HEK293 (cell line): ENCODE measurements at regions not wholly inside any gene's neighbourhood (a gene's known extent, or its start where the extent isn't known, plus 50 kb on each side); places are given as distances from the start of the nearest gene placed in this dataset.
A peak's percentile ranks its signal among the peaks of the same experiment; 100 is the strongest.

Experiments
- CTCF ChIA-PET: fragments of 350-600 bp; formaldehyde crosslinking; extraction: SDS; loops from one replicate; lab custom pipeline; 2021; ENCODE audit warnings: antibody characterized with exemption; lab: Yijun Ruan, JAX
- POLR2A ChIA-PET: fragments of 300-600 bp; formaldehyde crosslinking; extraction: SDS; loops from one replicate; lab custom pipeline; 2020; ENCODE audit warnings: antibody characterized with exemption, inconsistent platforms; lab: Yijun Ruan, JAX
- H3K27ac ChIP-seq: fragments of 200-500 bp; sonication (Bioruptor generic); 2 replicates; pipeline ENCODE4 v1.5.1; 2014; ENCODE audit warnings: low read depth, low read length, control low read depth, inconsistent platforms; ENCODE audit errors: extremely low read depth
- H3K36me3 ChIP-seq, 2 experiments: fragments of 200-500 bp in 1 of 2; sonication (Bioruptor generic) in 1 of 2; 1 replicate in 1 of 2; 2 replicates in 1 of 2; pipeline ENCODE4 v1.5.1; 2014 to 2017; ENCODE audit warnings: inconsistent platforms in 2 of 2, low read length in 2 of 2; ENCODE audit not compliant: control insufficient read depth in 2 of 2, insufficient read depth in 1 of 2
- H3K4me1 ChIP-seq: fragments of 200-500 bp; sonication (Bioruptor generic); 2 replicates; pipeline ENCODE4 v1.5.1; 2014; ENCODE audit warnings: mild to moderate bottlenecking, low read length, inconsistent platforms; ENCODE audit not compliant: control insufficient read depth, insufficient read depth
- H3K4me3 ChIP-seq: 2 replicates; pipeline ENCODE4 v1.5.1; 2011; ENCODE audit warnings: low read depth, mild to moderate bottlenecking, control low read depth, low read length, moderate library complexity
- H3K9me3 ChIP-seq: fragments of 200-500 bp; sonication (Bioruptor generic); 2 replicates; pipeline ENCODE4 v1.5.1; 2014; ENCODE audit warnings: low read depth, low read length, inconsistent platforms; ENCODE audit not compliant: control insufficient read depth, insufficient read depth
- CTCF ChIP-seq: fragments of 450-650 bp; formaldehyde crosslinking; IDR thresholded peaks from 2 replicates; pipeline ENCODE4 v1.5.1; 2016; ENCODE audit warnings: missing biosample characterization, missing genetic modification characterization
- GLIS2 ChIP-seq: fragments of 450-650 bp; formaldehyde crosslinking; IDR thresholded peaks from 2 replicates; pipeline ENCODE4 v1.5.1; 2016; ENCODE audit warnings: missing biosample characterization, missing genetic modification characterization
- IKZF3 ChIP-seq: fragments of 450-650 bp; IDR thresholded peaks from 2 replicates; pipeline ENCODE4 v1.5.0; 2018; ENCODE audit warnings: missing biosample characterization, mild to moderate bottlenecking, missing genetic modification characterization, moderate library complexity
- PRDM1 ChIP-seq: fragments of 450-650 bp; formaldehyde crosslinking; IDR thresholded peaks from 2 replicates; pipeline ENCODE4; 2016; ENCODE audit warnings: missing biosample characterization, missing genetic modification characterization
- SALL2 ChIP-seq: fragments of 450-650 bp; formaldehyde crosslinking; IDR thresholded peaks from 2 replicates; pipeline ENCODE4 v1.5.0; 2017; ENCODE audit warnings: missing biosample characterization, mild to moderate bottlenecking, missing genetic modification characterization, borderline replicate concordance
- WT1 ChIP-seq: fragments of 450-650 bp; formaldehyde crosslinking; IDR thresholded peaks from 2 replicates; pipeline ENCODE4 v1.5.1; 2016; ENCODE audit warnings: missing biosample characterization, missing genetic modification characterization
- ZFP3 ChIP-seq: fragments of 450-650 bp; formaldehyde crosslinking; IDR thresholded peaks from 2 replicates; pipeline ENCODE4 v1.5.1; 2016; ENCODE audit warnings: low read depth, missing biosample characterization, missing genetic modification characterization
- ZNF214 ChIP-seq: fragments of 450-650 bp; formaldehyde crosslinking; IDR thresholded peaks from 2 replicates; pipeline ENCODE4 v1.5.1; 2017; ENCODE audit warnings: missing biosample characterization, mild to moderate bottlenecking, missing genetic modification characterization, borderline replicate concordance
- ZNF24 ChIP-seq: fragments of 450-650 bp; formaldehyde crosslinking; IDR thresholded peaks from 2 replicates; pipeline ENCODE4 v1.5.1; 2016; ENCODE audit warnings: missing biosample characterization, missing genetic modification characterization
- ZNF341 ChIP-seq: fragments of 450-650 bp; formaldehyde crosslinking; IDR thresholded peaks from 2 replicates; pipeline ENCODE4; 2016; ENCODE audit warnings: low read depth, missing biosample characterization, missing genetic modification characterization
- ZNF394 ChIP-seq: fragments of 450-650 bp; formaldehyde crosslinking; IDR thresholded peaks from 2 replicates; pipeline ENCODE4 v1.5.1; 2016; ENCODE audit warnings: missing biosample characterization, missing genetic modification characterization, mild to moderate bottlenecking, moderate library complexity, borderline replicate concordance
- ZNF560 ChIP-seq: fragments of 450-650 bp; formaldehyde crosslinking; IDR thresholded peaks from 2 replicates; pipeline ENCODE4 v1.5.1; 2017; ENCODE audit warnings: missing biosample characterization, missing genetic modification characterization, borderline replicate concordance
- ZNF658 ChIP-seq: fragments of 450-650 bp; formaldehyde crosslinking; IDR thresholded peaks from 2 replicates; pipeline ENCODE4; 2016; ENCODE audit warnings: missing biosample characterization, missing genetic modification characterization
- ZNF670 ChIP-seq: fragments of 450-650 bp; formaldehyde crosslinking; IDR thresholded peaks from 2 replicates; pipeline ENCODE4 v1.5.1; 2016; ENCODE audit warnings: missing biosample characterization, missing genetic modification characterization, low read depth
- ZNF692 ChIP-seq: fragments of 450-650 bp; formaldehyde crosslinking; IDR thresholded peaks from 2 replicates; pipeline ENCODE4 v1.5.1; 2016; ENCODE audit warnings: missing biosample characterization, missing genetic modification characterization
- ZSCAN5A ChIP-seq: fragments of 450-650 bp; formaldehyde crosslinking; IDR thresholded peaks from 2 replicates; pipeline ENCODE4 v1.5.1; 2016; ENCODE audit warnings: missing biosample characterization, missing genetic modification characterization

GRCh38 chr12:94714378-94715114, 64.2 kb upstream of the TMCC3 start (continued):
- no peak for TF ChIP-seq GLIS2 (tag by site-specific recombination)
- TF ChIP-seq, all 188 proteins: peak for 8

- Histone ChIP-seq H3K4me1 (no peaks in the 10 kb centered on the region), H3K27ac (no peak overlapping the region), H3K36me3 (no peaks in the 10 kb centered on the region), H3K9me3 (no peaks in the 10 kb centered on the region), H3K4me3 (no peak overlapping the region)
- ChIA-PET CTCF (interaction anchor here (0.6 to 2.0 kb wide), 4 partner anchors 8 to 517 kb away, joined by 3 to 7 read pairs (median 4); no protein-coding TSS in a partner anchor), POLR2A (interaction anchor here (0.6 kb wide), 1 partner anchor 23 kb away, joined by 3 read pairs; no protein-coding TSS in a partner anchor)
- TF ChIP-seq PRDM1 (tag by site-specific recombination) (no peak), ZNF670 (tag by site-specific recombination) (no peak), CTCF (tag by site-specific recombination) (no peak), ZNF560 (tag by site-specific recombination) (no peak), ZNF24 (no peak), SALL2 (tag by site-specific recombination) (no peak), WT1 (no peak), ZSCAN5A (no peak), ZNF658 (no peak), ZNF214 (tag by site-specific recombination) (no peak), ZNF394 (tag by site-specific recombination) (no peak), ZNF692 (tag by site-specific recombination) (no peak)
Measured at GRCh38 chr12:94712815-94713515, 62.6 kb upstream of the TMCC3 start.

GRCh38 chr12:94710933-94711332, 60.6 kb upstream of the TMCC3 start:
- ChIA-PET CTCF (interaction anchor here (0.6 to 1.1 kb wide), 11 partner anchors 12 to 824 kb away, joined by 3 to 5 read pairs (median 4); no protein-coding TSS in a partner anchor), POLR2A (no interaction called here)
- no peak overlapping the region for H3K27ac ChIP-seq
- no peaks in the 10 kb centered on the region for H3K36me3 ChIP-seq
- peaks cover 3% of the 10 kb centered on the region for H3K4me1 ChIP-seq
- no peaks in the 10 kb centered on the region for H3K9me3 ChIP-seq
- no peak for TF ChIP-seq ZFP3
- no peak for TF ChIP-seq IKZF3 (tag by site-specific recombination)
- TF ChIP-seq CTCF (tag by site-specific recombination) = 0 out of 2 replicates have a peak, but pooled peaks have one; percentile 11
- TF ChIP-seq ZNF341 = peak; percentile 89
- no peak overlapping the region for H3K4me3 ChIP-seq
